ENCODE measurements at regions not wholly inside any gene's neighbourhood (a gene's known extent, or its start where the extent isn't known, plus 50 kb on each side); places are given as distances from the start of the nearest gene placed in this dataset.

GRCh38 chr1:4980211-4980610, 325.8 kb downstream of the AJAP1 start:
- H3K36me3 ChIP-seq: no peaks in the 10 kb centered on the region
- H3K27me3 ChIP-seq: peaks cover 0 to 38% (median 0%) of the 10 kb centered on the region in 3 donors
- 74 to 83% (median 78%) methylated on average over 6 of the region's 6 CpGs for WGBS, 5 donors
- H3K4me1 ChIP-seq: no peaks in the 10 kb centered on the region
- TF ChIP-seq POLR2A (IDR thresholded peaks at IDR 0.05): no peak
- no peak for TF ChIP-seq POLR2AphosphoS5 (IDR thresholded peaks at IDR 0.05)
- TF ChIP-seq CTCF (IDR thresholded peaks at IDR 0.05): no peak
- no peak for TF ChIP-seq EP300 (IDR thresholded peaks at IDR 0.05)
- H3K27ac ChIP-seq: no peak overlapping the region
- H3K9me3 ChIP-seq: peaks cover 0 to 17% (median 5%) of the 10 kb centered on the region in 4 donors
- intact Hi-C loops (cut with DNase I; ENCODE audit: low total_unique reads): no loop called here
- H3K4me3 ChIP-seq: no peak overlapping the region
- DNase-seq: no peak

- DNase-seq: peak in 1 of 2 donors; percentile 9
- WGBS, 5 donors: 71 to 84% (median 77%) methylated on average over 16 to 19 of the region's 19 CpGs
- intact Hi-C loops (cut with DNase I; ENCODE audit: low total_unique reads): no loop called here
These were observed 324.4 kb downstream of the AJAP1 start for GRCh38 chr1:4978660-4979390.

GRCh38 chr1:4977701-4978100, 323.3 kb downstream of the AJAP1 start:
- Histone ChIP-seq H3K4me3 (no peak overlapping the region), H3K27me3 (peaks cover 0 to 28% (median 0%) of the 10 kb centered on the region in 3 donors), H3K27ac (no peak overlapping the region), H3K4me1 (no peaks in the 10 kb centered on the region), H3K9me3 (no peaks in the 10 kb centered on the region), H3K36me3 (no peaks in the 10 kb centered on the region)
- intact Hi-C loops (cut with DNase I; ENCODE audit: low total_unique reads): no loop called here
- peak in 1 of 2 donors; percentile 2 for DNase-seq
- 40 to 49% (median 43%) methylated on average over 8 to 11 of the region's 11 CpGs for WGBS, 5 donors
- TF ChIP-seq POLR2AphosphoS5 (IDR thresholded peaks at IDR 0.05): no peak
- no peak for TF ChIP-seq CTCF (IDR thresholded peaks at IDR 0.05)
- no peak for TF ChIP-seq POLR2A (IDR thresholded peaks at IDR 0.05)
- TF ChIP-seq EP300 (IDR thresholded peaks at IDR 0.05): no peak

More at GRCh38 chr1:4978660-4979390, 324.4 kb downstream of the AJAP1 start:
- peaks cover 0 to 5% (median 2%) of the 10 kb centered on the region in 4 donors for H3K9me3 ChIP-seq
- H3K27me3 ChIP-seq: peaks cover 0 to 28% (median 0%) of the 10 kb centered on the region in 3 donors
- H3K36me3 ChIP-seq: no peaks in the 10 kb centered on the region
- H3K27ac ChIP-seq: no peak overlapping the region
- H3K4me1 ChIP-seq: no peaks in the 10 kb centered on the region
- TF ChIP-seq CTCF (IDR thresholded peaks at IDR 0.05) (no peak), EP300 (IDR thresholded peaks at IDR 0.05) (no peak), POLR2AphosphoS5 (IDR thresholded peaks at IDR 0.05) (no peak), POLR2A (IDR thresholded peaks at IDR 0.05) (no peak)
- no peak overlapping the region for H3K4me3 ChIP-seq

GRCh38 chr1:4976859-4977440, 322.5 kb downstream of the AJAP1 start:
- 81 to 92% (median 87%) methylated on average over 12 to 15 of the region's 15 CpGs for WGBS, 5 donors
- no peaks in the 10 kb centered on the region for H3K4me1 ChIP-seq
- no peaks in the 10 kb centered on the region for H3K36me3 ChIP-seq
- no peak overlapping the region for H3K27ac ChIP-seq
- TF ChIP-seq POLR2A (IDR thresholded peaks at IDR 0.05) (no peak), POLR2AphosphoS5 (IDR thresholded peaks at IDR 0.05) (no peak), EP300 (IDR thresholded peaks at IDR 0.05) (no peak), CTCF (IDR thresholded peaks at IDR 0.05) (no peak)
- DNase-seq: no peak
- H3K27me3 ChIP-seq: peaks cover 0 to 28% (median 0%) of the 10 kb centered on the region in 3 donors
- H3K4me3 ChIP-seq: no peak overlapping the region
- no peaks in the 10 kb centered on the region for H3K9me3 ChIP-seq
- intact Hi-C loops (cut with DNase I; ENCODE audit: low total_unique reads): no loop called here
